Subcutaneous abdominal adipose tissue (tissue), 5 donors: ENCODE measurements at regions not wholly inside any gene's neighbourhood (a gene's known extent, or its start where the extent isn't known, plus 50 kb on each side); places are given as distances from the start of the nearest gene placed in this dataset.

Source experiments
- H3K27ac ChIP-seq: one replicate; pipeline ENCODE4 v1.7.0; 2013; ENCODE audit warnings: low read depth, mild to moderate bottlenecking, inconsistent platforms, low read length, moderate library complexity
- H3K27me3 ChIP-seq, 5 donors: one replicate each; pipeline ENCODE4 v1.7.0; 2013; ENCODE audit warnings: low read length in 5 of 5, inconsistent platforms in 1 of 5; ENCODE audit not compliant: control insufficient read depth in 5 of 5, insufficient read depth in 4 of 5
- H3K36me3 ChIP-seq, 5 donors: one replicate each; pipeline ENCODE4 v1.7.0; 2013; ENCODE audit warnings: low read length in 5 of 5; ENCODE audit not compliant: control insufficient read depth in 5 of 5, insufficient read depth in 5 of 5
- H3K4me1 ChIP-seq, 5 donors: one replicate each; pipeline ENCODE4 v1.7.0; 2013; ENCODE audit warnings: low read length in 5 of 5, mild to moderate bottlenecking in 3 of 5, moderate library complexity in 1 of 5; ENCODE audit not compliant: control insufficient read depth in 5 of 5, insufficient read depth in 5 of 5
- H3K4me3 ChIP-seq, 5 donors: one replicate each; pipeline ENCODE4 v1.7.0; 2013; ENCODE audit warnings: low read length in 5 of 5, low read depth in 1 of 5
- H3K9ac ChIP-seq, 5 donors: one replicate each; pipeline ENCODE4 v1.7.0; 2013; ENCODE audit warnings: low read length in 5 of 5, mild to moderate bottlenecking in 4 of 5, moderate library complexity in 3 of 5
- H3K9me3 ChIP-seq, 5 donors: one replicate each; pipeline ENCODE4 v1.7.0; 2013; ENCODE audit warnings: low read length in 5 of 5; ENCODE audit not compliant: control insufficient read depth in 5 of 5
- donor health status: healthy.
- donor health status: healthy.
- donor health status: healthy.
- donor health status: healthy.
- donor health status: healthy.

- no peaks in the 10 kb centered on the region for H3K27me3 ChIP-seq
- H3K36me3 ChIP-seq, result no peaks in the 10 kb centered on the region
- H3K4me3 ChIP-seq, result no peak overlapping the region
- H3K27ac ChIP-seq, result no peak overlapping the region
- peaks cover 0 to 3% (median 0%) of the 10 kb centered on the region in 5 donors for H3K9me3 ChIP-seq
- no peaks in the 10 kb centered on the region for H3K4me1 ChIP-seq
- no peak overlapping the region for H3K9ac ChIP-seq
These were observed 699.9 kb downstream of the MTRR start for GRCh38 chr5:8568858-8569257.

- no peaks in the 10 kb centered on the region for H3K4me1 ChIP-seq
- no peak overlapping the region for H3K9ac ChIP-seq
- H3K27me3 ChIP-seq, result no peaks in the 10 kb centered on the region
- H3K27ac ChIP-seq, result no peak overlapping the region
- H3K4me3 ChIP-seq, result no peak overlapping the region
- H3K36me3 ChIP-seq, result no peaks in the 10 kb centered on the region
- H3K9me3 ChIP-seq, result peaks cover 0 to 3% (median 0%) of the 10 kb centered on the region in 5 donors
These were observed 701.6 kb downstream of the MTRR start for GRCh38 chr5:8570528-8570927.

- peaks cover 0 to 2% (median 0%) of the 10 kb centered on the region in 5 donors for H3K9me3 ChIP-seq
- H3K9ac ChIP-seq, result no peak overlapping the region
- H3K4me1 ChIP-seq, result peaks cover 0 to 6% (median 0%) of the 10 kb centered on the region in 5 donors
- no peaks in the 10 kb centered on the region for H3K27me3 ChIP-seq
- H3K27ac ChIP-seq, result no peak overlapping the region
- H3K4me3 ChIP-seq, result peak overlapping the region in 1 of 5 donors; percentile 19
- H3K36me3 ChIP-seq, result no peaks in the 10 kb centered on the region
These were observed 707.2 kb downstream of the MTRR start for GRCh38 chr5:8576178-8576577.

GRCh38 chr5:8577792-8578191 lies 708.8 kb downstream of the MTRR start:
- H3K36me3 ChIP-seq, result no peaks in the 10 kb centered on the region
- no peak overlapping the region for H3K27ac ChIP-seq
- no peak overlapping the region for H3K4me3 ChIP-seq
- H3K4me1 ChIP-seq, result peaks cover 0 to 6% (median 0%) of the 10 kb centered on the region in 5 donors
- H3K27me3 ChIP-seq, result no peaks in the 10 kb centered on the region
- H3K9me3 ChIP-seq, result peaks cover 0 to 4% (median 0%) of the 10 kb centered on the region in 5 donors
- no peak overlapping the region for H3K9ac ChIP-seq

- no peak overlapping the region for H3K27ac ChIP-seq
- H3K4me3 ChIP-seq, result no peak overlapping the region
- H3K9me3 ChIP-seq, result peaks cover 0 to 4% (median 0%) of the 10 kb centered on the region in 5 donors
- H3K4me1 ChIP-seq, result peaks cover 0 to 6% (median 0%) of the 10 kb centered on the region in 5 donors
- no peaks in the 10 kb centered on the region for H3K27me3 ChIP-seq
- no peaks in the 10 kb centered on the region for H3K36me3 ChIP-seq
- no peak overlapping the region for H3K9ac ChIP-seq
These were observed 711.4 kb downstream of the MTRR start for GRCh38 chr5:8580298-8580697.

GRCh38 chr5:8581047-8581446 lies 712.1 kb downstream of the MTRR start:
- Histone ChIP-seq H3K27ac (no peak overlapping the region), H3K4me3 (no peak overlapping the region), H3K4me1 (peaks cover 0 to 3% (median 0%) of the 10 kb centered on the region in 5 donors), H3K36me3 (no peaks in the 10 kb centered on the region), H3K9ac (no peak overlapping the region), H3K9me3 (peaks cover 0 to 4% (median 0%) of the 10 kb centered on the region in 5 donors), H3K27me3 (no peaks in the 10 kb centered on the region)

GRCh38 chr5:8585230-8586018 lies 716.5 kb downstream of the MTRR start:
- Histone ChIP-seq H3K9ac (no peak overlapping the region), H3K27ac (no peak overlapping the region), H3K4me1 (no peaks in the 10 kb centered on the region), H3K9me3 (peaks cover 0 to 7% (median 3%) of the 10 kb centered on the region in 5 donors), H3K27me3 (no peaks in the 10 kb centered on the region), H3K36me3 (no peaks in the 10 kb centered on the region), H3K4me3 (no peak overlapping the region)

GRCh38 chr5:8590959-8591358 lies 722.0 kb downstream of the MTRR start:
- H3K9me3 ChIP-seq, result peaks cover 0 to 8% (median 2%) of the 10 kb centered on the region in 5 donors
- no peaks in the 10 kb centered on the region for H3K4me1 ChIP-seq
- no peak overlapping the region for H3K4me3 ChIP-seq

GRCh38 chr5:8598356-8598755 lies 729.4 kb downstream of the MTRR start:
- H3K36me3 ChIP-seq, result no peaks in the 10 kb centered on the region
- H3K27me3 ChIP-seq, result no peaks in the 10 kb centered on the region
- no peak overlapping the region for H3K9ac ChIP-seq
- no peaks in the 10 kb centered on the region for H3K4me1 ChIP-seq
- no peak overlapping the region for H3K27ac ChIP-seq
- no peak overlapping the region for H3K4me3 ChIP-seq
- no peaks in the 10 kb centered on the region for H3K9me3 ChIP-seq

More at GRCh38 chr5:8590959-8591358, 722.0 kb downstream of the MTRR start:
- H3K9ac ChIP-seq, result no peak overlapping the region
- H3K27ac ChIP-seq, result no peak overlapping the region
- no peaks in the 10 kb centered on the region for H3K27me3 ChIP-seq
- no peaks in the 10 kb centered on the region for H3K36me3 ChIP-seq

GRCh38 chr5:8598996-8599395 lies 730.0 kb downstream of the MTRR start:
- Histone ChIP-seq H3K4me3 (no peak overlapping the region), H3K27me3 (no peaks in the 10 kb centered on the region), H3K9ac (no peak overlapping the region), H3K4me1 (no peaks in the 10 kb centered on the region), H3K27ac (no peak overlapping the region), H3K36me3 (no peaks in the 10 kb centered on the region), H3K9me3 (no peaks in the 10 kb centered on the region)
